Skeletal muscle satellite cell (primary cell): ENCODE measurements at regions not wholly inside any gene's neighbourhood (a gene's known extent, or its start where the extent isn't known, plus 50 kb on each side); places are given as distances from the start of the nearest gene placed in this dataset.

Source experiments
- H3K27me3 ChIP-seq: 2 replicates; pipeline ENCODE4 v1.7.0; 2013; ENCODE audit warnings: low read length; ENCODE audit not compliant: control insufficient read depth, insufficient read depth
- H3K36me3 ChIP-seq: 2 replicates; pipeline ENCODE4 v1.7.0; 2013; ENCODE audit warnings: mild to moderate bottlenecking, control low read depth, low read length; ENCODE audit not compliant: insufficient read depth
- H3K4me1 ChIP-seq: 2 replicates; pipeline ENCODE4 v1.7.0; 2013; ENCODE audit warnings: low read length; ENCODE audit not compliant: control insufficient read depth, insufficient read depth
- H3K4me2 ChIP-seq: 2 replicates; pipeline ENCODE4 v1.7.0; 2013; ENCODE audit warnings: mild to moderate bottlenecking, low read length
- H3K4me3 ChIP-seq: 2 replicates; pipeline ENCODE4 v1.7.0; 2013; ENCODE audit warnings: low read length
- H3K9ac ChIP-seq: 2 replicates; pipeline ENCODE4 v1.7.0; 2013; ENCODE audit warnings: mild to moderate bottlenecking, low read depth, low read length, moderate library complexity
- H3K9me3 ChIP-seq: replicated peaks from 2 replicates; pipeline ENCODE4 v1.7.0; 2013; ENCODE audit warnings: mild to moderate bottlenecking, control low read depth, low read length

DNA sequence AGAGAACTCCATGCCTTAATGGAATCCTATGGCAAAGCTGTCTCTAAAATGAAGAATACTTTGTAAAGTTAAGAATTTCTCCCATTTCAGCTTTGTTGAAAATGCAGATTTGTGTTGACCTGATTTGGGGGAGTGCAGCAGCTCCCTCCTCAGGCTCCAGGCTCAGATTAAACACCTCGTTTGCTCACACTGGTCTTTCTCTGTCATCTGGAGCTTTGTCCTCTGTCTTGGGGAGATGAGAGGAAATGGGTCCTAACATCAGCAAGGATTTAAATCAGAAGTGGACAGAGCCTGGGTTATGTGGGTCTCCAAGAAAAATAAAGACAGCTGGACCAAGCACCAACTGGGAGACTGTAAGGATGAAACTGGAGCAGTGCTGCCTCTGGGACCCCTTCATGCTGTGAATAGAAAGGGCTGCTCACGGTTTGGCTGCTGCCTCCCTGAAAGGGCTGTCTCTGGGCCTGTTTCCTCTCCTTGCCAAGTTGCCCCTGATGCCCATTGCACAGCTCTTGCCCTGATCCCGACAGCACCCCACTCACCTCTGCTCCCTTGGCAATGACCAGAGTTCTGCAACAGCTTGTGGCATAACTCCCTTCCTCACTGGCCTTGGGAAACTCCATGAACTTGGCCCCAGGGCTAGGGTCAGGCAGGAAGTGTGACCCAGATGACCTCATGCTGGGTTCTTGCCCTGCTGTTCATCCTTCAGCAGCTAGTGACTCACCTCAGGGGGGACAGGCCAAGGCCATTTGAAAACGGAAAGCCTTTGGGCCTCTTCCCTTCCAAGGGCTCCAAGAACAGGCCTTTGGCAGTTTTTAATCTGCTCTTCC, 197.2 kb downstream of the CYP26B1 start:
- Histone ChIP-seq H3K36me3 (no peaks in the 10 kb centered on the region), H3K9me3 (no peaks in the 10 kb centered on the region), H3K4me3 (no peak overlapping the region), H3K4me1 (peaks cover 23% of the 10 kb centered on the region), H3K27me3 (no peaks in the 10 kb centered on the region), H3K4me2 (no peak overlapping the region), H3K9ac (no peak overlapping the region)

DNA sequence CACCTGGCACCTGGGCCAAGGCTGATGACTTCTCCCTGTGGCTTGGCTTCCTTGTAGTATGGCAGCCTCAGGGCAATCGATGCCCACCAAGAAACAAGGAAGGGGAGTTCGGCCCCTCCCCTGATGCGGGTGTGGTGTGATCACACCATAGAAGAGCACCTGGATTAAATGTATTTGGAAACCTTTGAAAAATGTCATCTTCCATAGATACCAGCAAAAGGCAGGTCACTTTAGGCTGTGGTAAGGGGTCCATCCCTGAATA, 198.2 kb downstream of the CYP26B1 start:
- Histone ChIP-seq H3K4me1 (peaks cover 23% of the 10 kb centered on the region), H3K27me3 (no peaks in the 10 kb centered on the region), H3K4me2 (no peak overlapping the region), H3K9ac (no peak overlapping the region), H3K4me3 (no peak overlapping the region), H3K9me3 (no peaks in the 10 kb centered on the region), H3K36me3 (no peaks in the 10 kb centered on the region)

DNA sequence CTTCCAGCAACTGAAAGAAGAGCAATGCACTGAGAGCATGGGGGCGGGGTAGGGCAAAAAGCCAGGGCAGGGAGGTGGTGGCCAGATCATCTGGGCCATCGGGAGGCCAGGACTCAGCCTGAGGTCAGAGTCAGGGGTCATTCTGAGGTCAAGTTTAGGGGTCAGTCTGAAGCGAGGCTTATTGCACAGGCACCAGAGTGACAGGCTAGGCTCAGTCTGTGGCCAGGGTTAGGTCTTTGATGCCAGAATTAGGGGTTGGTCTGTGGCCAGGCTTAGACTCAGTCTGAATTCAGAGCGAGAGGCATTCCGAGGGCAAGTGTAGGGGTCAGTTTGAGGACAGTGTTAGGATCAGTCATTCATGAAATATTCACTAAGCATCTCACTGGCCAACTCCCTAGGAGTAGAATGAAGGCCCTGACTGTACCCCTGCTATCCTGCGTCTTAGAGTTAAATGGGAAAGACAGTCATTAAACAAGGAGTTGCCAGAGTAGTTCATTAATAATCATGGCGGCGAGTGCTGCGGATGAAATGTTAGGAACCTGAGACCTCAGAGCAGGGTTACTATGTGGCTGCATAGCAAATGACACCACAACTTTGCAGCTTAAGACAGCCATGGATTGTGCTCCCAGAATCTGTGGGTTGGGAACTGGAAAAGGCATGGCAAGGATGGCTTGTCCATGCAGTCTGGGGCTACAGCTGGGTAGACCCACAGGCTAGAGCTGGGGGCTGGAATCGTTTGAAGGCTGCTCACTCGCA, 198.7 kb downstream of the CYP26B1 start:
- H3K27me3 ChIP-seq = no peaks in the 10 kb centered on the region
- peak overlapping the region; percentile 9 for H3K4me2 ChIP-seq
- H3K4me3 ChIP-seq = no peak overlapping the region
- H3K4me1 ChIP-seq = peaks cover 23% of the 10 kb centered on the region
- no peaks in the 10 kb centered on the region for H3K9me3 ChIP-seq
- H3K36me3 ChIP-seq = no peaks in the 10 kb centered on the region
- no peak overlapping the region for H3K9ac ChIP-seq

DNA sequence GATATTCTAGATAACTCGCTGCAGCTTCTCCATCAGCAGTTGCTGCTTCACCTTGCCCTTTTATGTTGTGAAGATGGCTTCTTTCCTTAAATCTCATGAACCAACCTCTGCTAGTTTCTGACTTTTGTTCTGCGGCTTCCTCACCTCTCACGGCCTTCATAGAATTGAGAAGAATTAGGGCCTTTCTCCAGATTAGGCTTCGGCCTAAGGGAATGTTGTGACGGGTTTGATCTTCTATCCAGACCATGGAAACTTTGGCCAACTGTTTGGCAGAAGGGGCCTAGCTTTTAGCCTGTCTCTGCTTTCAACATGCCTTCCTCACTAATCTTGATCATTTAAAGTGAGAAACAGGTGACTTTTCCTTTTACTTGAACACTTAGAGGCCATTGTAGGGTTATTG, 199.9 kb downstream of the CYP26B1 start:
- H3K9ac ChIP-seq = no peak overlapping the region
- no peaks in the 10 kb centered on the region for H3K27me3 ChIP-seq
- no peak overlapping the region for H3K4me3 ChIP-seq
- H3K4me2 ChIP-seq = no peak overlapping the region
- no peaks in the 10 kb centered on the region for H3K36me3 ChIP-seq
- no peaks in the 10 kb centered on the region for H3K9me3 ChIP-seq
- peaks cover 29% of the 10 kb centered on the region for H3K4me1 ChIP-seq

DNA sequence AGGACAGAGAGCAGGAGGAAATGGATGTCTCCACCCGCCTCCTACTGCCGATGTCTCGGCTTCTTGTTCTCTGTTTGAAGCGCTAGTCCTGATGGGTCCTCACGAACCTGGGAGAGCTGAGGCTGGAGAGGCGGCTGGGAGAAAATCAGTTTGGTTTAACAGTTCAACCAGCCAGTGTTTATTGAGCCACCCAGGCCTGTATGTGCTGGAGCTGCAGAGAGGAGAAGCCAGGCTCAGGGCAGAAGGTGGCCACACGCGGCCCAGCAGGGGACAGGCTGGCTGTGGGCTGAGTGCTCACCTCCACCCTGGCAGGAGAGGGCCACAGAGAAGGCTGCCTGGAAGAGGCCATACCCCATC, 202.1 kb downstream of the CYP26B1 start:
- Histone ChIP-seq H3K27me3 (no peaks in the 10 kb centered on the region), H3K9ac (no peak overlapping the region), H3K36me3 (no peaks in the 10 kb centered on the region), H3K4me1 (peaks cover 28% of the 10 kb centered on the region), H3K4me3 (no peak overlapping the region), H3K4me2 (no peak overlapping the region), H3K9me3 (no peaks in the 10 kb centered on the region)

DNA sequence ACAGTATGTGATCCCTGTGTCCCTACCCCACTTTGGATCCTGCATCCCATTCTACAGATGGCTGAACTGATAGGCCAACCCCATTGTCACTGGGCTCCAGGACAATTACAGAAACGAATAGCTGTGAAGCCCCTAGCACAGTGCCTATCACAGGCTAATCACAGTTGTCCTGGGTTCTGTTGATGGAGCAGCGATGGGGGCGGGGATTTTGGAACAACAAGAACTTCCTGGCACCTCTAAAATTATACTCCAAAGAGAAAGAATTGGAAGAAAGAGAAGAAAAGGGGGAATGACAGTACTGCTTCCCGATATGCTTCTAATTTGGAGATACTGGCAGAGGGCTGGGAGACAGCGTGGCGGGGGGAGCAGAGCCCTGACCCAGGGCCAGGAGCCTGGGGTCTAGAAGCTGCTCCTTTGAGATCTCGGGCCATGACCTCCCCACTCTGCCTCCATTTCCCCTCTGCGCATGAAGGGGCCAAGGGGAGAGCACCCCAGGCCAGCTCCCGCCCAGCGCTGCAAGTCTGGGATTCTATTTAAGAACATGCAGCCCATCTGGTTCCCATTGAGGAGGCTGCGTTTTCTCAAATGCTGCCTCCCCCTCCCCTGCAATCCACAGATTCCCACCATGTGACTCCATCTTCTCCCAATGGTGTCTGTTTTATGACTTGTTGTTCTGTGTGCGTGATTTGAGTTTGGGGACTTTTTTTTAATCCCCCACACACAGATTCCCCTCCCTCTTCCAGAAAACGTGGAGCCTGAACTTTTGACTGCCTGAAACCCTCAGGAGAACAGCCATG, 202.7 kb downstream of the CYP26B1 start:
- Histone ChIP-seq H3K36me3 (no peaks in the 10 kb centered on the region), H3K27me3 (no peaks in the 10 kb centered on the region), H3K4me3 (no peak overlapping the region), H3K9me3 (no peaks in the 10 kb centered on the region), H3K4me1 (peaks cover 31% of the 10 kb centered on the region), H3K9ac (no peak overlapping the region), H3K4me2 (no peak overlapping the region)

DNA sequence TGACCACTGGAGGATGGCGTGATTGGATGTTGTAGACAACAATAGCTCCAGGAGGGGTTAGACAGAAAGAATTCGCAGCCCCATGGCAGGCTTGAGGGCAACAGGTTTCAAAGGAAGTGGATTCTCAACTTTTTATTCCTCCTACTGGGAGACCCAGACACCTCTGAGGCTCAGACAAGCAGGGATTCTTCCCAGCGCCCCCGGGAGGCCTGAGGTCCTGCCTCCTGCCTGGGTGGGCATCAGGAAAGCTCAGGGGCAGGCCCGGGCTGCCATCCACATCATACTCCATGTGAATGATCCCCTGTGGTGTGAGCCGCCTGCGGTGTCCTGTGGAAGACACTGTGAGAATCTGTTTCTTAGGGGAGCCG, 203.5 kb downstream of the CYP26B1 start:
- no peaks in the 10 kb centered on the region for H3K9me3 ChIP-seq
- no peak overlapping the region for H3K4me2 ChIP-seq
- peaks cover 3% of the 10 kb centered on the region for H3K27me3 ChIP-seq
- peaks cover 31% of the 10 kb centered on the region for H3K4me1 ChIP-seq
- H3K4me3 ChIP-seq = no peak overlapping the region
- H3K9ac ChIP-seq = no peak overlapping the region
- no peaks in the 10 kb centered on the region for H3K36me3 ChIP-seq

DNA sequence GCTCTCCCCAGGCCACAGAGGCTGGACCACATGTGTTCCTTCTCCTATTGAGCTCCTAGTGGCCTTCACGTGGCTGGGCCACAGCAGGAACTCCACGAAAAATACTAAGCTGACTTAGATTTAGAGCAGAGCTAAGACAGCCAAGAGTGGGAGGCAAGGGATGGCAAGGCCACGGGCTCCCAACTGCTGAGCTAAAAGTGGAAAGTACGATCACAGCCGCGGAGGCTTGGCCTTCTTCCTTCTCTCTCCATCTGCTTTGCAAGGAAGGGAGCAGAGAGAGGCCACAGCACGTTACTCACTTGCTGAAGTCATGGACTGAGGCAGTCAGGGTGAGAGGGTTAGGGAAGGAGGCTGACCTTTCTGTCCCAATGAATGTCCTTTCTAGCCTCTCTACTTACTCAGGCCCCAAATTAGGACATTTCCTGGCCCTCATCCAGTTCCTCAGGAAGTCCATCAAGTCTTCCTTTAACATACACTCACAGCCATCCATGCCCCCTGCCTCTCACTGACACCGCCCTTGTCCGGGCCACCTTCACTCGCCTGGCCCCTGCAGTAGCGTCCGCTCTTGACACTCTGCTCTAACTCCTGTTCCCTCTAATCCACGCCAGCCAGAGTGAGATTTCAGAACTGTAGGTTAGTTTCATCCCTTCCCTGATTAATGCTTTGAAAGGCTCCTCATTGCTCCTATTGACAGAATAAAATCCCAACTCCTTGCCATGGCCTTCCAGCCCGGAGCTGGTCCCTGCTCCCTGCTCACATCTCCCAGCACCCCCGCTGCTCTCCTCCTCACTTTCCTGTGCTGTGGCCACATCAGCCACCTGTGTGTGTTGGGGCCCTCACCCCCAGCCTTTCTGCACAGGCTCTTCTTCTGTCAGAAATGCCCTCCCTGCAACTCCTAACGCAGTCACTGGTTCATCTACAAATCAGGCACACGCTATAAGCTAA, 204.2 kb downstream of the CYP26B1 start:
- Histone ChIP-seq H3K9ac (no peak overlapping the region), H3K4me1 (peaks cover 24% of the 10 kb centered on the region), H3K4me2 (no peak overlapping the region), H3K36me3 (no peaks in the 10 kb centered on the region), H3K27me3 (peaks cover 7% of the 10 kb centered on the region), H3K4me3 (no peak overlapping the region), H3K9me3 (no peaks in the 10 kb centered on the region)

DNA sequence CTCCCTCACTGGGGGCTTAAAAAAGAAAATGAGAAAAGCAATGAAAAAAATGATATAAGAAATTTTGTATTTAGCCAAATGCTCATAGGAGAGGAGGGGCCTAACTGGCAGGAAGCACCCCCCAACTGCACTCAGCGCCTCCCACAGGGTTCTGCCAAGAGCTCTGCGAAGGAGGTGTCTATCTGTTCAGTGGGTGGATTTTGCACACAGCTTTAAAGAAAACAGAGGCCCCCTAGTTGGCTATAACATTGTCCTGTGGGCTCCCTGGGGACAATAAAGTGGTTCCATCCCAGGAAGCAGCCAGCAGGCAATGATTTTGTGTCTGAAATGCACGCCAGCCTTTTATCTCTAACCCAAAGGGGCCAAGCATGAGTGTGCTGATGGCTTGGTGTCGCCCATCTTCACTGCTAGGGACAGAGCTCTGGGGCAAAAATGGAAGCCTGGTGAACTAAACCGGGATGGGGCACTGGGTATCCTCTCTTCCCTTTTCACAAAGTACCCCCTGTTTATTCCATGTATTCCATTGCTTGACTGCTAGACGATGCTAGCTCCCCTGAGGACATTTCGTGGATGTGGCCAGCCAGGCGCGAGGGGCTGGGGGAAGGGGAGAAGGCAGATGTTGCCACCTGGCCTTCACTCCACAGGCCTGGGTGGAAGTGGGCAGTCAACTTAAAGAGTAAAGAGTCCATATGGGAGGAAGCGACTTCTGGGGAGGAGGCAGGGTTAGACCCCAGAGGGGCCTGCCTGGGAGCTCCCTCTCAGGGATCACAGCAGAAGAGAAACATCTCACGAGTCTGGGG, 205.7 kb downstream of the CYP26B1 start:
- H3K4me3 ChIP-seq = no peak overlapping the region
- no peaks in the 10 kb centered on the region for H3K36me3 ChIP-seq
- H3K9ac ChIP-seq = no peak overlapping the region
- no peak overlapping the region for H3K4me2 ChIP-seq
- H3K4me1 ChIP-seq = peaks cover 21% of the 10 kb centered on the region
- no peaks in the 10 kb centered on the region for H3K9me3 ChIP-seq
- peaks cover 13% of the 10 kb centered on the region for H3K27me3 ChIP-seq

DNA sequence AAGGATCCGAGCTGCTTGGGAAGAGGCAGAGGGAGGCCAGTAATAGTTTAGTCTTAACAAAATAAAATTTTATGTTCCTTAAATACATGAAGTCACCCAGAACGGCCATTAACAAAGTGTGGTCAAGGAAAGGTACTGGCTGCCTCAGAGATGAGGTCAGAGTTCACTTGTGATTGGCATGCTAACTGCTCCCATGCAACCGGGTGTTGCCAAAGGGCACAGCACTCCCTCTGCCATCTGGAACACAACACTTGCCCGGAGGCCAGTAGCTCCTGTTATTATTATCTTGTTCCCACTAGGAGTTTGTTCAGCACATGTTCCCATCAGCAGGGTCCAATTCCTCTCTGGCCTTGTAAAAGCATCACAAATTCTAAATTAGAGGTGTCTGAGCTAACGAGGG, 207.0 kb downstream of the CYP26B1 start:
- Histone ChIP-seq H3K4me1 (peaks cover 24% of the 10 kb centered on the region), H3K36me3 (no peaks in the 10 kb centered on the region), H3K4me2 (no peak overlapping the region), H3K4me3 (no peak overlapping the region), H3K9ac (no peak overlapping the region), H3K9me3 (no peaks in the 10 kb centered on the region), H3K27me3 (peaks cover 13% of the 10 kb centered on the region)
